ENCODE measurements at regions not wholly inside any gene's neighbourhood (a gene's known extent, or its start where the extent isn't known, plus 50 kb on each side); places are given as distances from the start of the nearest gene placed in this dataset.
A peak's percentile ranks its signal among the peaks of the same experiment; 100 is the strongest.

GRCh38 chr15:88707771-88708654, 69.2 kb downstream of the ISG20 start:
- no peak for DNase-seq

- peak; percentile 20 to 29 for DNase-seq
Measured at GRCh38 chr15:88708655-88709054, 69.8 kb downstream of the ISG20 start.

- no peak for DNase-seq
Measured at GRCh38 chr15:88710027-88710715, 71.4 kb downstream of the ISG20 start.

GRCh38 chr15:88711806-88712205, 73.0 kb downstream of the ISG20 start:
- DNase-seq, result no peak

- no peak for DNase-seq
Measured at GRCh38 chr15:88714782-88715372, 76.1 kb downstream of the ISG20 start.

- no peak for DNase-seq
Measured at GRCh38 chr15:88716543-88717381, 77.9 kb downstream of the ISG20 start.

GRCh38 chr15:88717382-88718031, 78.7 kb downstream of the ISG20 start:
- no peak for DNase-seq

- DNase-seq, result no peak
Measured at GRCh38 chr15:88718731-88719130, 79.9 kb downstream of the ISG20 start.

- DNase-seq, result no peak
Measured at GRCh38 chr15:88719654-88720053, 80.8 kb downstream of the ISG20 start.

GRCh38 chr15:88725305-88726210, 77.7 kb upstream of the ACAN start:
- DNase-seq, result no peak

GRCh38 chr15:88727439-88727838, 75.8 kb upstream of the ACAN start:
- DNase-seq, result no peak

- DNase-seq, result no peak
Measured at GRCh38 chr15:88729581-88729980, 73.7 kb upstream of the ACAN start.

- DNase-seq, result no peak
Measured at GRCh38 chr15:88730751-88731150, 72.5 kb upstream of the ACAN start.

GRCh38 chr15:88735212-88735611, 68.0 kb upstream of the ACAN start:
- no peak for DNase-seq

GRCh38 chr15:88736204-88736603, 67.0 kb upstream of the ACAN start:
- no peak for DNase-seq

- DNase-seq, result no peak
Measured at GRCh38 chr15:88738796-88739195, 64.4 kb upstream of the ACAN start.

GRCh38 chr15:88739541-88739940, 63.7 kb upstream of the ACAN start:
- no peak for DNase-seq

- no peak for DNase-seq
Measured at GRCh38 chr15:88740356-88740755, 62.9 kb upstream of the ACAN start.

- no peak for DNase-seq
Measured at GRCh38 chr15:88741046-88741445, 62.2 kb upstream of the ACAN start.

GRCh38 chr15:88741671-88742070, 61.6 kb upstream of the ACAN start:
- no peak for DNase-seq

GRCh38 chr15:88742161-88742560, 61.1 kb upstream of the ACAN start:
- no peak for DNase-seq
